Fibroblast of the aortic adventitia (primary cell): ENCODE measurements at regions not wholly inside any gene's neighbourhood (a gene's known extent, or its start where the extent isn't known, plus 50 kb on each side); places are given as distances from the start of the nearest gene placed in this dataset.

Experiments used
- DNase-seq: peaks from one replicate; pipeline ENCODE4 v3.0.0-alpha.2; 2010; ENCODE audit warnings: low read depth
- H3K4me3 ChIP-seq: 2 replicates; pipeline ENCODE4 v1.5.1; 2011; ENCODE audit warnings: low read depth, mild to moderate bottlenecking, control low read depth, low read length, moderate library complexity
- TF ChIP-seq, protein P1 (sequence below): IDR thresholded peaks from 2 replicates; pipeline ENCODE4 v1.5.1; 2011; ENCODE audit warnings: mild to moderate bottlenecking, low read length, control low read depth, inconsistent platforms; ENCODE audit not compliant: insufficient read depth

GRCh38 chr16:5979905-5980550, 882.4 kb upstream of the EEF2KMT start:
- DNase-seq, result no peak
- no peak overlapping the region for H3K4me3 ChIP-seq
- TF ChIP-seq, protein P1, sequence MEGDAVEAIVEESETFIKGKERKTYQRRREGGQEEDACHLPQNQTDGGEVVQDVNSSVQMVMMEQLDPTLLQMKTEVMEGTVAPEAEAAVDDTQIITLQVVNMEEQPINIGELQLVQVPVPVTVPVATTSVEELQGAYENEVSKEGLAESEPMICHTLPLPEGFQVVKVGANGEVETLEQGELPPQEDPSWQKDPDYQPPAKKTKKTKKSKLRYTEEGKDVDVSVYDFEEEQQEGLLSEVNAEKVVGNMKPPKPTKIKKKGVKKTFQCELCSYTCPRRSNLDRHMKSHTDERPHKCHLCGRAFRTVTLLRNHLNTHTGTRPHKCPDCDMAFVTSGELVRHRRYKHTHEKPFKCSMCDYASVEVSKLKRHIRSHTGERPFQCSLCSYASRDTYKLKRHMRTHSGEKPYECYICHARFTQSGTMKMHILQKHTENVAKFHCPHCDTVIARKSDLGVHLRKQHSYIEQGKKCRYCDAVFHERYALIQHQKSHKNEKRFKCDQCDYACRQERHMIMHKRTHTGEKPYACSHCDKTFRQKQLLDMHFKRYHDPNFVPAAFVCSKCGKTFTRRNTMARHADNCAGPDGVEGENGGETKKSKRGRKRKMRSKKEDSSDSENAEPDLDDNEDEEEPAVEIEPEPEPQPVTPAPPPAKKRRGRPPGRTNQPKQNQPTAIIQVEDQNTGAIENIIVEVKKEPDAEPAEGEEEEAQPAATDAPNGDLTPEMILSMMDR, result no peak

DNA sequence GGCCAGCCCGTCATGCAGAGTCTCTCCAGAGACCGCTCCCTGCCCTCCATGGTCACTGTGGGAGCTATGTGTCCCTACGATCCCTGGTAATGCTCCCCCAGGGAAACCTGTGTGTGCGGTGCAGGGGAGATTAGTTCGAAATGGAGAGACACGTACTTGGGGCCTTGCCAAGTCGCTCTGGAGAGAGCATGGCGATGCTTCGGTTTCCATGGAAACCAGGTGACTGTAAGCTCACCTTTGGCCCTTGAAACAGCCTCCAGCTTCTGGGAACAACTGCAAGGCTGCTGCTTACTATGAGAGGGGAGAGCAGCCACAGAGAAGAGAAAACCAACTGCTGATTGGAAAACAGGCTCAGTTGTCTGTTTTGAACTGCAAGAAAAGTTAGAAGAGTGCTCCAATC, 879.7 kb upstream of the EEF2KMT start:
- TF ChIP-seq, protein P1, result no peak
- DNase-seq, result no peak
- no peak overlapping the region for H3K4me3 ChIP-seq

GRCh38 chr16:5972747-5973146, 875.2 kb upstream of the EEF2KMT start:
- TF ChIP-seq, protein P1, result no peak
- DNase-seq, result no peak
- H3K4me3 ChIP-seq, result no peak overlapping the region

- no peak for DNase-seq
- TF ChIP-seq, protein P1, result no peak
- no peak overlapping the region for H3K4me3 ChIP-seq
These were observed 874.3 kb upstream of the EEF2KMT start for GRCh38 chr16:5971924-5972323.

DNA sequence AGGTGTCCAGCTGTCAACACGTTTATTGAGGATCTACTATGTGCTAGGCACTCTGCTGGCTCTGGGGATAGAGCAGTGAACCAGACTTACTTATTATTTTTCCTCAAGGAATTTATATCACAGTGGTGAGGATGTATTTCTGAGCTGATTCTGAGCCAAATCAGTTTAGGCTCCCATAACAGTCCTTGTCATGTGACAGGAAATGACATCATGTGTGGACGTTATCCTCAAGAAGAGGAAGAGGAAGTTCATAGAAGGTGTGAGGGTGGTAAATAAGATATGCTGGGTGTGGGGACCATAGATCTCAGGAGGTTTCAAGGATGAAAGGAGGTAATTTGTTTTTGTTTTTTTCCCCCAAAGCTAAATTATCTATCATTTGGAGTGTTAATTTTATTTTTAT, 873.5 kb upstream of the EEF2KMT start:
- TF ChIP-seq, protein P1, result no peak
- H3K4me3 ChIP-seq, result no peak overlapping the region
- DNase-seq, result no peak

- no peak for DNase-seq
- TF ChIP-seq, protein P1, result no peak
- no peak overlapping the region for H3K4me3 ChIP-seq
These were observed 868.4 kb upstream of the EEF2KMT start for GRCh38 chr16:5966004-5966403.

- TF ChIP-seq, protein P1, result no peak
- H3K4me3 ChIP-seq, result no peak overlapping the region
- no peak for DNase-seq
These were observed 867.7 kb upstream of the EEF2KMT start for GRCh38 chr16:5965321-5965720.
